Loucy (cell line): ENCODE measurements at regions not wholly inside any gene's neighbourhood (a gene's known extent, or its start where the extent isn't known, plus 50 kb on each side); places are given as distances from the start of the nearest gene placed in this dataset.

ENCODE experiments used
- H2AFZ ChIP-seq: fragments of 200-600 bp; sonication (generic); 2 replicates; pipeline ENCODE4 v1.6.0; 2016; ENCODE audit warnings: antibody characterized with exemption, mild to moderate bottlenecking, low read length, moderate library complexity
- H3F3A ChIP-seq: fragments of 200-600 bp; 2 replicates; pipeline ENCODE4 v1.6.0; 2016; ENCODE audit warnings: antibody characterized with exemption, low read depth, mild to moderate bottlenecking
- H3K27me3 ChIP-seq: fragments of 200-600 bp; sonication (generic); 2 replicates; pipeline ENCODE4 v1.6.1; 2014; ENCODE audit warnings: low read length, mild to moderate bottlenecking; ENCODE audit not compliant: insufficient read depth, poor library complexity, severe bottlenecking
- H3K36me3 ChIP-seq: fragments of 200-600 bp; sonication (generic); 2 replicates; pipeline ENCODE4 v1.6.1; 2016; ENCODE audit warnings: low read length; ENCODE audit not compliant: insufficient read depth
- H3K4me1 ChIP-seq: fragments of 200-600 bp; sonication (generic); 2 replicates; pipeline ENCODE4 v1.5.1; 2014; ENCODE audit warnings: low read length, mild to moderate bottlenecking; ENCODE audit not compliant: insufficient read depth, poor library complexity, severe bottlenecking
- H3K4me2 ChIP-seq: fragments of 200-600 bp; sonication (generic); 2 replicates; pipeline ENCODE4 v1.6.0; 2014; ENCODE audit warnings: antibody characterized with exemption, low read length, low read depth, mild to moderate bottlenecking; ENCODE audit not compliant: poor library complexity, severe bottlenecking
- H3K4me3 ChIP-seq: fragments of 200-600 bp; sonication (generic); 2 replicates; pipeline ENCODE4 v1.5.1; 2014; ENCODE audit warnings: low read length, mild to moderate bottlenecking, mixed read lengths; ENCODE audit not compliant: poor library complexity, severe bottlenecking
- H3K79me2 ChIP-seq: fragments of 200-600 bp; sonication (generic); 2 replicates; pipeline ENCODE4 v1.6.1; 2014; ENCODE audit warnings: low read length; ENCODE audit not compliant: insufficient read depth
- H3K9ac ChIP-seq: fragments of 200-600 bp; sonication (generic); 2 replicates; pipeline ENCODE4 v1.6.0; 2014; ENCODE audit warnings: mild to moderate bottlenecking, low read depth, low read length, moderate library complexity; ENCODE audit not compliant: poor library complexity, severe bottlenecking
- H3K9me2 ChIP-seq: fragments of 200-600 bp; sonication (generic); replicated peaks from 2 replicates; pipeline ENCODE4 v1.6.1; 2016; ENCODE audit warnings: low read depth, low read length, mixed read lengths
- H3K9me3 ChIP-seq: fragments of 200-600 bp; sonication (generic); 2 replicates; pipeline ENCODE4 v1.6.1; 2014; ENCODE audit warnings: mild to moderate bottlenecking, antibody characterized with exemption, low read length, low read depth; ENCODE audit not compliant: insufficient read depth
- H4K20me1 ChIP-seq: fragments of 200-600 bp; sonication (generic); 2 replicates; pipeline ENCODE4 v1.6.0; 2014; ENCODE audit warnings: antibody characterized with exemption, low read length, mild to moderate bottlenecking; ENCODE audit not compliant: insufficient read depth, poor library complexity, severe bottlenecking
- EZH2phosphoT487 ChIP-seq: fragments of 200-600 bp; IDR thresholded peaks from 2 replicates; pipeline ENCODE4 v1.6.1; 2018; ENCODE audit warnings: antibody characterized with exemption, mild to moderate bottlenecking, moderate library complexity, borderline replicate concordance
- TF ChIP-seq, protein P1 (sequence below): fragments of 200-600 bp; sonication (generic); conservative IDR thresholded peaks from 2 replicates; pipeline ENCODE4 v1.5.1; 2014; ENCODE audit warnings: mild to moderate bottlenecking, antibody characterized with exemption, low read length

- H3K9me2 ChIP-seq: no peaks in the 10 kb centered on the region
- H3K4me1 ChIP-seq: peaks cover 25% of the 10 kb centered on the region
- no peaks in the 10 kb centered on the region for H3K36me3 ChIP-seq
- H3K9ac ChIP-seq: no peak overlapping the region
- no peaks in the 10 kb centered on the region for H3K27me3 ChIP-seq
- no peak overlapping the region for H3K4me3 ChIP-seq
- no peaks in the 10 kb centered on the region for H4K20me1 ChIP-seq
- no peak overlapping the region for H3K4me2 ChIP-seq
- TF ChIP-seq, protein P1, sequence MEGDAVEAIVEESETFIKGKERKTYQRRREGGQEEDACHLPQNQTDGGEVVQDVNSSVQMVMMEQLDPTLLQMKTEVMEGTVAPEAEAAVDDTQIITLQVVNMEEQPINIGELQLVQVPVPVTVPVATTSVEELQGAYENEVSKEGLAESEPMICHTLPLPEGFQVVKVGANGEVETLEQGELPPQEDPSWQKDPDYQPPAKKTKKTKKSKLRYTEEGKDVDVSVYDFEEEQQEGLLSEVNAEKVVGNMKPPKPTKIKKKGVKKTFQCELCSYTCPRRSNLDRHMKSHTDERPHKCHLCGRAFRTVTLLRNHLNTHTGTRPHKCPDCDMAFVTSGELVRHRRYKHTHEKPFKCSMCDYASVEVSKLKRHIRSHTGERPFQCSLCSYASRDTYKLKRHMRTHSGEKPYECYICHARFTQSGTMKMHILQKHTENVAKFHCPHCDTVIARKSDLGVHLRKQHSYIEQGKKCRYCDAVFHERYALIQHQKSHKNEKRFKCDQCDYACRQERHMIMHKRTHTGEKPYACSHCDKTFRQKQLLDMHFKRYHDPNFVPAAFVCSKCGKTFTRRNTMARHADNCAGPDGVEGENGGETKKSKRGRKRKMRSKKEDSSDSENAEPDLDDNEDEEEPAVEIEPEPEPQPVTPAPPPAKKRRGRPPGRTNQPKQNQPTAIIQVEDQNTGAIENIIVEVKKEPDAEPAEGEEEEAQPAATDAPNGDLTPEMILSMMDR: no peak
- TF ChIP-seq EZH2phosphoT487: no peak
- H3K9me3 ChIP-seq: no peaks in the 10 kb centered on the region
- H2AFZ ChIP-seq: no peak overlapping the region
- H3K79me2 ChIP-seq: no peaks in the 10 kb centered on the region
- H3F3A ChIP-seq: peaks cover 2% of the 10 kb centered on the region; the same call in 1 of the 2 replicates
Observed at GRCh38 chr7:17239046-17239445, 59.4 kb upstream of the AHR start.

GRCh38 chr7:17239683-17240521 lies 58.5 kb upstream of the AHR start:
- Histone ChIP-seq H4K20me1 (no peaks in the 10 kb centered on the region), H3F3A (no peaks in the 10 kb centered on the region; the same call in 1 of the 2 replicates), H3K4me1 (peaks cover 19% of the 10 kb centered on the region), H3K9me2 (no peaks in the 10 kb centered on the region), H3K4me2 (no peak overlapping the region), H3K9ac (no peak overlapping the region), H3K79me2 (no peaks in the 10 kb centered on the region), H2AFZ (no peak overlapping the region), H3K4me3 (no peak overlapping the region), H3K9me3 (no peaks in the 10 kb centered on the region), H3K27me3 (no peaks in the 10 kb centered on the region), H3K36me3 (no peaks in the 10 kb centered on the region)
- TF ChIP-seq, protein P1: no peak
- TF ChIP-seq EZH2phosphoT487: no peak

- no peaks in the 10 kb centered on the region for H4K20me1 ChIP-seq
- no peaks in the 10 kb centered on the region for H3K27me3 ChIP-seq
- H3F3A ChIP-seq: no peaks in the 10 kb centered on the region
- H3K4me1 ChIP-seq: peaks cover 3% of the 10 kb centered on the region
- H3K9me3 ChIP-seq: peaks cover 2% of the 10 kb centered on the region; the same call in 1 of the 2 replicates
- no peaks in the 10 kb centered on the region for H3K79me2 ChIP-seq
- TF ChIP-seq, protein P1: no peak
- no peak for TF ChIP-seq EZH2phosphoT487
- H3K36me3 ChIP-seq: no peaks in the 10 kb centered on the region
- no peak overlapping the region for H3K9ac ChIP-seq
- no peak overlapping the region for H3K4me2 ChIP-seq
- no peak overlapping the region for H3K4me3 ChIP-seq
- H3K9me2 ChIP-seq: no peaks in the 10 kb centered on the region
- H2AFZ ChIP-seq: no peak overlapping the region
Observed at GRCh38 chr7:17242504-17242903, 55.9 kb upstream of the AHR start.
